ENCODE measurements at regions not wholly inside any gene's neighbourhood (a gene's known extent, or its start where the extent isn't known, plus 50 kb on each side); places are given as distances from the start of the nearest gene placed in this dataset.

DNA sequence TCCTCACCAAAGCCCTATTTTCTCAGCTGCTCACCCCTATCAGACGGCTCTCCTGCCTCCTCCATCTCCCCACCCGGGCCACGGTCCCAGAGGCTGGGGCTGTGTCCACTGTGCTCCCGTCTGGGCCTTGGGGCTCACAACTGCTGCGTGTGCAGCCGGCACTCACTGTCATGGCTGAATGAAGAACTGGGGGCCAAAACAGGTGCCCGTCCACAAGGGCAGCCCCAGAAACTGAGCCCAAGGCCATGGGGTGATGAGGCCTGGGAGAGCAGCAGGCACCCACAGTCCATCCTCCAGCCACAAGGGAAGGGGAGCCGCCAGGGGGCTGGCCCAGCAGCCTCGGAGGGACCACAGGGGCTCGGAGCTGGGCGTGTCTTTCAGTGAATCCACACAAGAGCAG lies 159.5 kb downstream of the DLL1 start:
- no peak for TF ChIP-seq JUN (IDR thresholded peaks at IDR 0.05; ENCODE audit: borderline replicate concordance, insufficient read depth, insufficient read length, low read depth)
- no peak for TF ChIP-seq POLR2A (IDR thresholded peaks at IDR 0.05; ENCODE audit: low read depth, low read length)
- TF ChIP-seq POLR2AphosphoS5 (IDR thresholded peaks at IDR 0.05; ENCODE audit: insufficient read depth, low read depth, low read length), result no peak
- TF ChIP-seq GATA2 (IDR thresholded peaks at IDR 0.05; ENCODE audit: insufficient read depth, insufficient read length, low read depth, low read length), result no peak
- TF ChIP-seq, protein P1, sequence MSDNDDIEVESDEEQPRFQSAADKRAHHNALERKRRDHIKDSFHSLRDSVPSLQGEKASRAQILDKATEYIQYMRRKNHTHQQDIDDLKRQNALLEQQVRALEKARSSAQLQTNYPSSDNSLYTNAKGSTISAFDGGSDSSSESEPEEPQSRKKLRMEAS (IDR thresholded peaks at IDR 0.05; ENCODE audit: insufficient read depth, insufficient read length), result no peak
- TF ChIP-seq MYC (IDR thresholded peaks at IDR 0.05; ENCODE audit: low read depth, low read length), result no peak
- TF ChIP-seq, protein P2, sequence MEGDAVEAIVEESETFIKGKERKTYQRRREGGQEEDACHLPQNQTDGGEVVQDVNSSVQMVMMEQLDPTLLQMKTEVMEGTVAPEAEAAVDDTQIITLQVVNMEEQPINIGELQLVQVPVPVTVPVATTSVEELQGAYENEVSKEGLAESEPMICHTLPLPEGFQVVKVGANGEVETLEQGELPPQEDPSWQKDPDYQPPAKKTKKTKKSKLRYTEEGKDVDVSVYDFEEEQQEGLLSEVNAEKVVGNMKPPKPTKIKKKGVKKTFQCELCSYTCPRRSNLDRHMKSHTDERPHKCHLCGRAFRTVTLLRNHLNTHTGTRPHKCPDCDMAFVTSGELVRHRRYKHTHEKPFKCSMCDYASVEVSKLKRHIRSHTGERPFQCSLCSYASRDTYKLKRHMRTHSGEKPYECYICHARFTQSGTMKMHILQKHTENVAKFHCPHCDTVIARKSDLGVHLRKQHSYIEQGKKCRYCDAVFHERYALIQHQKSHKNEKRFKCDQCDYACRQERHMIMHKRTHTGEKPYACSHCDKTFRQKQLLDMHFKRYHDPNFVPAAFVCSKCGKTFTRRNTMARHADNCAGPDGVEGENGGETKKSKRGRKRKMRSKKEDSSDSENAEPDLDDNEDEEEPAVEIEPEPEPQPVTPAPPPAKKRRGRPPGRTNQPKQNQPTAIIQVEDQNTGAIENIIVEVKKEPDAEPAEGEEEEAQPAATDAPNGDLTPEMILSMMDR (IDR thresholded peaks at IDR 0.05; ENCODE audit: extremely low read depth in 1 of 2, insufficient read depth in 1 of 2, low read depth in 1 of 2, low read length in 2 of 2), result no peak
- TF ChIP-seq EZH2 (IDR thresholded peaks at IDR 0.05; ENCODE audit: borderline replicate concordance, low read depth, low read length, severe bottlenecking), result no peak
- TF ChIP-seq FOS (IDR thresholded peaks at IDR 0.05; ENCODE audit: borderline replicate concordance, insufficient read depth, low read length), result no peak
- Histone ChIP-seq H3K4me2 (ENCODE audit: insufficient read depth, low read length) (no peak overlapping the region), H3K79me2 (ENCODE audit: control insufficient read depth, insufficient read depth, low read length) (no peaks in the 10 kb centered on the region), H3K27me3 (ENCODE audit: control insufficient read depth in 2 of 2, insufficient read depth in 2 of 2, low read length in 2 of 2) (no peaks in the 10 kb centered on the region), H3K9me3 (replicated peaks; ENCODE audit: control insufficient read depth, insufficient read depth, low read length) (no peaks in the 10 kb centered on the region), H2AFZ (ENCODE audit: low read depth, low read length) (no peak overlapping the region), H3K36me3 (ENCODE audit: control insufficient read depth in 2 of 2, extremely low read depth in 1 of 2, insufficient read depth in 2 of 2, low read length in 2 of 2) (no peaks in the 10 kb centered on the region), H3K27ac (ENCODE audit: insufficient read depth, low read depth, low read length) (no peak overlapping the region), H3K4me3 (replicated peaks in 1 of 3; ENCODE audit: insufficient read depth in 1 of 3, low read depth in 1 of 3, low read length in 3 of 3) (no peak overlapping the region), H3K9me1 (replicated peaks; ENCODE audit: control insufficient read depth, extremely low read depth, insufficient read depth, low read length) (no peaks in the 10 kb centered on the region), H3K9ac (replicated peaks; ENCODE audit: extremely low read depth, insufficient read depth, low read length) (no peak overlapping the region), H3K4me1 (ENCODE audit: control insufficient read depth, extremely low read depth, insufficient read depth, low read length) (no peaks in the 10 kb centered on the region), H4K20me1 (replicated peaks; ENCODE audit: control insufficient read depth, extremely low read depth, insufficient read depth, low read length) (no peaks in the 10 kb centered on the region)
- intact Hi-C loops (cut with micrococcal nuclease) (no loop called here), dilution Hi-C loops (cut with MboI; ENCODE audit: extremely low pct_ligation_motif_present, low sequenced_read_pairs) (no loop called here)
- no TSS peak for BruUV-seq (replicated peaks)
- ChIA-PET CTCF (no interaction called here), POLR2A (no interaction called here)
- FAIRE-seq (no peak), DNase-seq (ENCODE audit: low read depth, low spot score) (no peak)
